PC-3 (cell line): ENCODE measurements at regions not wholly inside any gene's neighbourhood (a gene's known extent, or its start where the extent isn't known, plus 50 kb on each side); places are given as distances from the start of the nearest gene placed in this dataset.
"Not testable (repeated sequence)": the region's sequence is repeated elsewhere in the genome, so short reads cannot be mapped to it uniquely, and the experiment has no call there.

Source experiments
- ATAC-seq: fragments of 200-7000 bp; cut with Tn5 transposase; 2 replicates; pipeline ENCODE4 v1.9.1; 2020; ENCODE audit warnings: mild to moderate bottlenecking, moderate library complexity
- BruUV-seq: library from RNA; stranded (reverse); fragments of 400-500 nt; replicated peaks from 2 replicates; lab custom pipeline; 2021; lab: Mats Ljungman, UMichigan
- CTCF ChIA-PET: fragments of 300-600 bp; sonication (Branson Sonifier 250); formaldehyde crosslinking; loops from one replicate; lab custom pipeline; 2022; ENCODE audit warnings: antibody characterized with exemption; lab: Charles Lee
- POLR2A ChIA-PET: fragments of 300-600 bp; sonication (Branson Sonifier 250); formaldehyde crosslinking; loops from one replicate; lab custom pipeline; 2022; ENCODE audit warnings: antibody characterized with exemption; ENCODE audit not compliant: unreplicated experiment; lab: Charles Lee
- DNase-seq: peaks from one replicate; pipeline ENCODE4 v3.0.0-alpha.2; 2015
- H2AFZ ChIP-seq: fragments of 300-600 bp; sonication (generic); 2 replicates; pipeline ENCODE4 v1.6.0; 2016; ENCODE audit warnings: antibody characterized with exemption, low read length
- H3F3A ChIP-seq: fragments of 300-600 bp; sonication (generic); one replicate; pipeline ENCODE4 v1.6.0; 2017; ENCODE audit warnings: antibody characterized with exemption, low read length, control low read depth, mild to moderate bottlenecking; ENCODE audit not compliant: unreplicated experiment
- H3K27ac ChIP-seq: fragments of 300-600 bp; sonication (generic); 2 replicates; pipeline ENCODE4 v1.5.1; 2016; ENCODE audit warnings: mild to moderate bottlenecking, low read length
- H3K27me3 ChIP-seq: fragments of 300-600 bp; sonication (generic); 2 replicates; pipeline ENCODE4 v1.6.1; 2016; ENCODE audit warnings: low read length, mixed read lengths
- H3K36me3 ChIP-seq: fragments of 300-600 bp; sonication (generic); 2 replicates; pipeline ENCODE4 v1.6.1; 2016; ENCODE audit warnings: low read depth, mixed run types, low read length, mixed read lengths
- H3K4me1 ChIP-seq: fragments of 300-600 bp; sonication (generic); 2 replicates; pipeline ENCODE4 v1.5.1; 2016; ENCODE audit warnings: low read length; ENCODE audit not compliant: insufficient read depth
- H3K4me2 ChIP-seq: fragments of 300-600 bp; sonication (generic); 2 replicates; pipeline ENCODE4 v1.6.0; 2016; ENCODE audit warnings: low read length
- H3K4me3 ChIP-seq: fragments of 300-600 bp; sonication (generic); 2 replicates; pipeline ENCODE4 v1.5.1; 2016; ENCODE audit warnings: mild to moderate bottlenecking, low read length, mixed read lengths
- H3K79me2 ChIP-seq: fragments of 300-600 bp; sonication (generic); 2 replicates; pipeline ENCODE4 v1.6.1; 2017; ENCODE audit warnings: low read length, mixed read lengths
- H3K9ac ChIP-seq: fragments of 300-600 bp; sonication (generic); 2 replicates; pipeline ENCODE4 v1.6.0; 2016; ENCODE audit warnings: mild to moderate bottlenecking, low read length
- H3K9me2 ChIP-seq: fragments of 300-600 bp; sonication (generic); replicated peaks from 2 replicates; pipeline ENCODE4 v1.6.1; 2016; ENCODE audit warnings: mixed run types, low read length, mixed read lengths
- H3K9me3 ChIP-seq: fragments of 300-600 bp; sonication (generic); 2 replicates; pipeline ENCODE4 v1.6.1; 2016; ENCODE audit warnings: low read length, mixed read lengths
- H4K20me1 ChIP-seq: fragments of 300-600 bp; sonication (generic); 2 replicates; pipeline ENCODE4 v1.6.1; 2016; ENCODE audit warnings: low read length, mixed read lengths
- EZH2 ChIP-seq: fragments of 300-600 bp; sonication (generic); IDR thresholded peaks from one replicate; pipeline ENCODE4 v1.6.1; 2017; ENCODE audit warnings: antibody characterized with exemption, mild to moderate bottlenecking, low read length; ENCODE audit not compliant: unreplicated experiment
- EZH2phosphoT487 ChIP-seq: fragments of 300-600 bp; sonication (generic); IDR thresholded peaks from 2 replicates; pipeline ENCODE4 v1.6.1; 2018; ENCODE audit warnings: mild to moderate bottlenecking, antibody characterized with exemption, low read length, borderline replicate concordance
- intact Hi-C: fragments of 100-400 bp; cut with micrococcal nuclease; formaldehyde crosslinking; loops from 2 replicates; pipeline ENCODE4 v1.9.0; 2023
- TF ChIP-seq, protein P1 (sequence below): fragments of 300-600 bp; sonication (generic); conservative IDR thresholded peaks from 2 replicates; pipeline ENCODE4 v1.5.1; 2017; ENCODE audit warnings: antibody characterized with exemption, low read depth, mild to moderate bottlenecking, low read length

DNA sequence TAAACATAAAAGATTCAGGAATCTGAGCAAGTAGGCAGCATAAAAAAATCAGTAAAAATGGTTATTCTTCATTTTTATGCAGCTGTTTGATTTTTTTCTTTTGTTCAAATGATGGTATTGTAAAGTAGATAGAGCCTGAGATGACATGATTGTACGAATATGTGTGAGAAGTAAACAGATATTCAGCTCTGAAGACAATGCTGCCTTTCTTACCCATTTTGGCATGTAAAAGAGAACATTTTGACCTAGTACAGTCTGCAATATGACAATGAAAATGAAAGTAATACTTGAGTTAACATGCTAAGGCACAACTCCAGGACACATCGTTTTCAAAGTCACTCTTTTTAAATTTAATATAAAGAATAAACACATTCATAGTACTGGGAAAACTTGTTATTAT lies 95.7 kb upstream of the NCAM2 start:
- Histone ChIP-seq H4K20me1 (no peaks in the 10 kb centered on the region), H3K9ac (no peak overlapping the region), H2AFZ (no peak overlapping the region), H3K36me3 (no peaks in the 10 kb centered on the region), H3K79me2 (no peaks in the 10 kb centered on the region), H3K9me2 (no peaks in the 10 kb centered on the region), H3F3A (no peaks in the 10 kb centered on the region), H3K4me3 (no peak overlapping the region), H3K4me1 (no peaks in the 10 kb centered on the region), H3K27me3 (no peaks in the 10 kb centered on the region), H3K27ac (no peak overlapping the region), H3K9me3 (no peaks in the 10 kb centered on the region), H3K4me2 (peak overlapping the region; percentile 28; the same call in 1 of the 2 replicates)
- CTCF ChIA-PET, result no interaction called here
- no TSS peak for BruUV-seq
- no peak for TF ChIP-seq EZH2
- TF ChIP-seq EZH2phosphoT487, result no peak
- TF ChIP-seq, protein P1, sequence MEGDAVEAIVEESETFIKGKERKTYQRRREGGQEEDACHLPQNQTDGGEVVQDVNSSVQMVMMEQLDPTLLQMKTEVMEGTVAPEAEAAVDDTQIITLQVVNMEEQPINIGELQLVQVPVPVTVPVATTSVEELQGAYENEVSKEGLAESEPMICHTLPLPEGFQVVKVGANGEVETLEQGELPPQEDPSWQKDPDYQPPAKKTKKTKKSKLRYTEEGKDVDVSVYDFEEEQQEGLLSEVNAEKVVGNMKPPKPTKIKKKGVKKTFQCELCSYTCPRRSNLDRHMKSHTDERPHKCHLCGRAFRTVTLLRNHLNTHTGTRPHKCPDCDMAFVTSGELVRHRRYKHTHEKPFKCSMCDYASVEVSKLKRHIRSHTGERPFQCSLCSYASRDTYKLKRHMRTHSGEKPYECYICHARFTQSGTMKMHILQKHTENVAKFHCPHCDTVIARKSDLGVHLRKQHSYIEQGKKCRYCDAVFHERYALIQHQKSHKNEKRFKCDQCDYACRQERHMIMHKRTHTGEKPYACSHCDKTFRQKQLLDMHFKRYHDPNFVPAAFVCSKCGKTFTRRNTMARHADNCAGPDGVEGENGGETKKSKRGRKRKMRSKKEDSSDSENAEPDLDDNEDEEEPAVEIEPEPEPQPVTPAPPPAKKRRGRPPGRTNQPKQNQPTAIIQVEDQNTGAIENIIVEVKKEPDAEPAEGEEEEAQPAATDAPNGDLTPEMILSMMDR, result no peak
- no peak for ATAC-seq
- no peak for DNase-seq
- POLR2A ChIA-PET, result interaction anchor here (0.7 kb wide), 1 partner anchor 99 kb away, joined by 11 read pairs; no protein-coding TSS in a partner anchor
- intact Hi-C loops, result no loop called here

- Histone ChIP-seq H3K9me3 (no peaks in the 10 kb centered on the region), H3K36me3 (no peaks in the 10 kb centered on the region), H4K20me1 (no peaks in the 10 kb centered on the region), H3K27me3 (no peaks in the 10 kb centered on the region), H3F3A (no peaks in the 10 kb centered on the region), H3K4me2 (no peak overlapping the region), H3K4me3 (no peak overlapping the region), H3K27ac (no peak overlapping the region), H3K9ac (no peak overlapping the region), H2AFZ (no peak overlapping the region), H3K9me2 (no peaks in the 10 kb centered on the region), H3K79me2 (no peaks in the 10 kb centered on the region), H3K4me1 (no peaks in the 10 kb centered on the region)
- ATAC-seq (no peak), DNase-seq (no peak)
- POLR2A ChIA-PET, result interaction anchor here (0.7 kb wide), 1 partner anchor 98 kb away, joined by 11 read pairs; no protein-coding TSS in a partner anchor
- BruUV-seq, result no TSS peak
- TF ChIP-seq, protein P1, result no peak
- TF ChIP-seq EZH2phosphoT487 (no peak), EZH2 (no peak)
- intact Hi-C loops, result no loop called here
- CTCF ChIA-PET, result no interaction called here
Measured at GRCh38 chr21:20902998-20903397, 95.2 kb upstream of the NCAM2 start.

DNA sequence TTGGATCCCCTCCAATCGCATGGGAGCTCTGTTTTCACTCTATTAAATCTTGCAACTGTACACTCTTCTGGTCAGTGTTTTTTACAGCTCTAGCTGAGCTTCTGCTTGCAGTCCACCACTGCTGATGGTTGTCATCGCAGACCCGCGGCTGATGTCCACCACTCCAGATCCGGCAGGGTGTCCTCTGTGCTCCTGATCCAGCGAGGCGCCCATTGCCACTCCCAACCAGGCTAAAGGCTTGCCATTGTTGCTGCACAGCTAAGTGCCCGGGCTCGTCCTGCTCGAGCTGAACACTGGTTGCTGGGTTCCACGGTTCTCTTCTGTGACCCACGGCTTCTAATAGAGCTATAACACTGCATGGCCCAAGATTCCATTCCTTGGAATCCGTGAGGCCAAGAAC lies 70.7 kb upstream of the NCAM2 start:
- BruUV-seq, H3K9me3 ChIP-seq, POLR2A ChIA-PET, CTCF ChIA-PET, H3K79me2 ChIP-seq, H3K36me3 ChIP-seq, intact Hi-C loops, ATAC-seq, DNase-seq, H3K4me1 ChIP-seq, H3K4me3 ChIP-seq, H3K4me2 ChIP-seq, H3K9ac ChIP-seq, H3K9me2 ChIP-seq, H3K27me3 ChIP-seq, H3K27ac ChIP-seq, H3F3A ChIP-seq, H4K20me1 ChIP-seq, H2AFZ ChIP-seq: not testable (repeated sequence)
